ENCODE measurements at regions not wholly inside any gene's neighbourhood (a gene's known extent, or its start where the extent isn't known, plus 50 kb on each side); places are given as distances from the start of the nearest gene placed in this dataset.

GRCh38 chr2:5897249-5897648, 205.1 kb downstream of the SOX11 start:
- TF ChIP-seq CTCF (IDR thresholded peaks at IDR 0.05) = no peak
- TF ChIP-seq ZNF138 (CRISPR knock-in tag; conservative IDR thresholded peaks at IDR 0.05) = no peak
- no peak for TF ChIP-seq E2F5 (CRISPR knock-in tag; IDR thresholded peaks at IDR 0.05)

Measured in WTC11 (cell line).